ENCODE measurements at regions not wholly inside any gene's neighbourhood (a gene's known extent, or its start where the extent isn't known, plus 50 kb on each side); places are given as distances from the start of the nearest gene placed in this dataset.

DNA sequence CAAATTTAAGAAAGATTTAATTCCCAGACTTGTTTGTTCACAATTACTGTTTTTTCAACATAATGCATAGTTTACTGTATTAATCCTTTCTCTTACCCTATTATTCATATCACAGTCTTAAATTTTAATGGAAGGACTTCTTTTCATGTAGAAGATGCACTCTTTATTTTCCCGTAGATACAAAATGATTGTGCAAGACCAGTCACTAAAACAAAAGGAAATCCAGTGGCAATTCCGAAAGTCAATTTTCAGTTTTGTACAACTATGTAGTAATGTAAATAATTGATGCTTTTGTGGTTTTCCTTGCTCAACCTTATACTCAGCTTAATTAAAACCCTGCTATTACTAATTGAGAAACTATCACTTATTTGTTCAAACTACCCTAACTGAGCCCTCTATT is 361.5 kb upstream of the PTCHD4 start:
- Histone ChIP-seq H3K4me3 (ENCODE audit: low read length) (no peak overlapping the region), H3K27me3 (ENCODE audit: control insufficient read depth, insufficient read depth, low read length) (no peaks in the 10 kb centered on the region), H3K36me3 (ENCODE audit: control insufficient read depth, insufficient read depth, low read length) (no peaks in the 10 kb centered on the region), H3K9me3 (ENCODE audit: control insufficient read depth, insufficient read depth, low read length) (peaks cover 7% of the 10 kb centered on the region), H3K4me1 (ENCODE audit: control insufficient read depth, insufficient read depth, low read length) (no peaks in the 10 kb centered on the region), H3K27ac (ENCODE audit: low read length) (no peak overlapping the region)
- Mint-ChIP-seq H3K4me1 (no peaks in the 10 kb centered on the region), H3K36me3 (no peaks in the 10 kb centered on the region), H3K27ac (no peak overlapping the region), H3K27me3 (ENCODE audit: low read depth in 2 of 2) (no peaks in the 10 kb centered on the region), H3K4me3 (no peak overlapping the region), H3K9me3 (peaks cover 6 to 13% of the 10 kb centered on the region in 2 donors)
- DNase-seq = no peak
- intact Hi-C loops (cut with micrococcal nuclease) = no loop called here
- TF ChIP-seq CTCF (IDR thresholded peaks at IDR 0.05) = no peak
- no peak for ATAC-seq
- 78% methylated on average over 1 of the region's 2 CpGs for WGBS (ENCODE audit: insufficient coverage)

DNA sequence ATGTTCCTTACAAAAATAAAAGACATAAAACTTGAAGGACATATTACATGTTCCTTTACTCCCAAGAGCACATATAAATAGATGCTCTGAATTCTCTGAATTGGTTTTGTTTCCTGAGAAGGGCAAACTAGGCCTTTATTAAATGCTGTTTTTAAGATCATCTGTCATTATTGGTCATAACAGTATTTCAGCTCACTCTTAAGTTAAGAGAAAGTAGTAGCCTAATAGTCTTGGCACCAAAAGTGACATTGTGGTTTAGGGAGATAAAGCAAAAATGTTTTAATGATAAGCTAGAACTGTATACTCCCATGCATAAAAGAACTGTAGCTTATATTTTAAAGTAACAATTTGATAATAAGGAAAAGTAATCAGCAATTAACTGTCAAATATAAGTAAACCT is 361.1 kb upstream of the PTCHD4 start:
- TF ChIP-seq CTCF (IDR thresholded peaks at IDR 0.05) = no peak
- Histone ChIP-seq H3K36me3 (ENCODE audit: control insufficient read depth, insufficient read depth, low read length) (no peaks in the 10 kb centered on the region), H3K27me3 (ENCODE audit: control insufficient read depth, insufficient read depth, low read length) (no peaks in the 10 kb centered on the region), H3K4me1 (ENCODE audit: control insufficient read depth, insufficient read depth, low read length) (no peaks in the 10 kb centered on the region), H3K9me3 (ENCODE audit: control insufficient read depth, insufficient read depth, low read length) (peaks cover 7% of the 10 kb centered on the region), H3K27ac (ENCODE audit: low read length) (no peak overlapping the region), H3K4me3 (ENCODE audit: low read length) (no peak overlapping the region)
- Mint-ChIP-seq H3K4me1 (no peaks in the 10 kb centered on the region), H3K9me3 (peaks cover 6 to 12% of the 10 kb centered on the region in 2 donors), H3K27ac (no peak overlapping the region), H3K4me3 (no peak overlapping the region), H3K36me3 (peaks cover 2% of the 10 kb centered on the region), H3K27me3 (ENCODE audit: low read depth in 2 of 2) (no peaks in the 10 kb centered on the region)
- no peak for DNase-seq
- intact Hi-C loops (cut with micrococcal nuclease) = no loop called here
- no peak for ATAC-seq

- Mint-ChIP-seq H3K27me3 (ENCODE audit: low read depth in 2 of 2) (no peaks in the 10 kb centered on the region), H3K4me3 (no peak overlapping the region), H3K9me3 (peaks cover 5 to 7% of the 10 kb centered on the region in 2 donors), H3K27ac (no peak overlapping the region), H3K36me3 (peaks cover 8% of the 10 kb centered on the region), H3K4me1 (no peaks in the 10 kb centered on the region)
- Histone ChIP-seq H3K4me1 (ENCODE audit: control insufficient read depth, insufficient read depth, low read length) (no peaks in the 10 kb centered on the region), H3K9me3 (ENCODE audit: control insufficient read depth, insufficient read depth, low read length) (peaks cover 7% of the 10 kb centered on the region), H3K36me3 (ENCODE audit: control insufficient read depth, insufficient read depth, low read length) (no peaks in the 10 kb centered on the region), H3K27me3 (ENCODE audit: control insufficient read depth, insufficient read depth, low read length) (no peaks in the 10 kb centered on the region), H3K27ac (ENCODE audit: low read length) (no peak overlapping the region), H3K4me3 (ENCODE audit: low read length) (no peak overlapping the region)
- DNase-seq (no peak), ATAC-seq (no peak)
- 77% methylated on average over 1 of the region's 1 CpG for WGBS (ENCODE audit: insufficient coverage)
- intact Hi-C loops (cut with micrococcal nuclease) = no loop called here
- TF ChIP-seq CTCF (IDR thresholded peaks at IDR 0.05) = no peak
These were observed 360.3 kb upstream of the PTCHD4 start for GRCh38 chr6:48471326-48471725.

DNA sequence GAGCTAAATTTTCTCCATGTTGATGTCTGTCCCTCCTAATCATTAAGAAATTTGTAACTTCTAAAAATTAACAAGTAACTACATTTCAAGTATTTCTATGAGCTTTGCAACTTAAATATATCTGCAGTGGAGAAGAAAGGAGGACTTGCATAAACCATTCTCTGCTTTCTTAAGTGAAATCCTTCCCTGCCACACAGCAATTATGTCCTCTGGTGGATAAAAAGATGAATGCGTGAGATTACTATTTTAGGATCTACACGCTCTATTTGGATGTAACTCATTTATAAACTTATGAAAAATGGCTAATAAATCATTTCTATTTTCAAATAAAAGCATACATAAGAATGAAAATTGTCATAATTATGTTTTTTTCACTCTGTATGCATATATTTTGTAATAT is 338.0 kb upstream of the PTCHD4 start:
- H3K27ac ChIP-seq (ENCODE audit: low read length) = no peak overlapping the region
- TF ChIP-seq CTCF (IDR thresholded peaks at IDR 0.05) = no peak
- H3K4me1 ChIP-seq (ENCODE audit: control insufficient read depth, insufficient read depth, low read length) = no peaks in the 10 kb centered on the region
- no peak overlapping the region for H3K4me3 Mint-ChIP-seq
- H3K27me3 Mint-ChIP-seq (ENCODE audit: low read depth in 2 of 2) = no peaks in the 10 kb centered on the region
- no peaks in the 10 kb centered on the region for H3K27me3 ChIP-seq (ENCODE audit: control insufficient read depth, insufficient read depth, low read length)
- no peak overlapping the region for H3K27ac Mint-ChIP-seq
- no peaks in the 10 kb centered on the region for H3K36me3 ChIP-seq (ENCODE audit: control insufficient read depth, insufficient read depth, low read length)
- H3K9me3 Mint-ChIP-seq = peaks cover 15 to 29% of the 10 kb centered on the region in 2 donors
- no peak overlapping the region for H3K4me3 ChIP-seq (ENCODE audit: low read length)
- H3K4me1 Mint-ChIP-seq = no peaks in the 10 kb centered on the region
- intact Hi-C loops (cut with micrococcal nuclease) = no loop called here
- DNase-seq = no peak
- peaks cover 14% of the 10 kb centered on the region for H3K36me3 Mint-ChIP-seq
- H3K9me3 ChIP-seq (ENCODE audit: control insufficient read depth, insufficient read depth, low read length) = no peaks in the 10 kb centered on the region
- 100% methylated on average over 1 of the region's 2 CpGs for WGBS (ENCODE audit: insufficient coverage)
- no peak for ATAC-seq

Data from natural killer cell (primary cell).